Calu3 (cell line): ENCODE measurements at regions not wholly inside any gene's neighbourhood (a gene's known extent, or its start where the extent isn't known, plus 50 kb on each side); places are given as distances from the start of the nearest gene placed in this dataset.

Source experiments
- BruUV-seq: library from RNA; stranded (reverse); fragments of 400-500 nt; replicated peaks from 2 replicates; lab custom pipeline; 2021; lab: Mats Ljungman, UMichigan
- CTCF ChIA-PET: fragments of 300-600 bp; sonication (Branson Sonifier 250); formaldehyde crosslinking; loops from one replicate; lab custom pipeline; 2022; ENCODE audit warnings: antibody characterized with exemption; lab: Charles Lee
- DNase-seq: peaks from one replicate; pipeline ENCODE4 v3.0.0; 2022
- H3K27ac Mint-ChIP-seq: one replicate; pipeline ENCODE4 v1.8.0; 2022; ENCODE audit warnings: mixed read lengths; ENCODE audit not compliant: unreplicated experiment
- H3K27me3 Mint-ChIP-seq: one replicate; pipeline ENCODE4 v1.8.0; 2022; ENCODE audit warnings: mixed read lengths; ENCODE audit not compliant: unreplicated experiment
- H3K36me3 Mint-ChIP-seq: one replicate; pipeline ENCODE4 v1.8.0; 2022; ENCODE audit warnings: mild to moderate bottlenecking, moderate library complexity, mixed read lengths; ENCODE audit not compliant: insufficient read depth, unreplicated experiment
- H3K4me1 Mint-ChIP-seq: one replicate; pipeline ENCODE4 v1.8.0; 2022; ENCODE audit warnings: mild to moderate bottlenecking, low read depth, mixed read lengths; ENCODE audit not compliant: unreplicated experiment
- H3K4me3 Mint-ChIP-seq: one replicate; pipeline ENCODE4 v1.8.0; 2022; ENCODE audit warnings: mild to moderate bottlenecking, low read depth, moderate library complexity, mixed read lengths; ENCODE audit not compliant: unreplicated experiment
- H3K9me3 Mint-ChIP-seq: one replicate; pipeline ENCODE4 v1.8.0; 2022; ENCODE audit warnings: low read depth, mixed read lengths; ENCODE audit not compliant: unreplicated experiment
- CTCF ChIP-seq: fragments of 200-600 bp; IDR thresholded peaks from one replicate; pipeline ENCODE4 v1.8.0; 2022; ENCODE audit warnings: antibody characterized with exemption; ENCODE audit not compliant: unreplicated experiment
- intact Hi-C: fragments of 100-400 bp; cut with micrococcal nuclease; formaldehyde crosslinking; loops from one replicate; pipeline ENCODE4 v1.10.0; 2022; ENCODE audit not compliant: unreplicated experiment

GRCh38 chr3:106013971-106014370 lies 145.2 kb upstream of the CBLB start:
- CTCF ChIA-PET: no interaction called here
- TF ChIP-seq CTCF: no peak
- no TSS peak for BruUV-seq
- Mint-ChIP-seq H3K9me3 (peaks cover 3% of the 10 kb centered on the region), H3K27ac (no peak overlapping the region), H3K4me1 (no peaks in the 10 kb centered on the region), H3K36me3 (no peaks in the 10 kb centered on the region), H3K27me3 (no peaks in the 10 kb centered on the region), H3K4me3 (no peak overlapping the region)
- DNase-seq: no peak
- intact Hi-C loops: no loop called here

- BruUV-seq: no TSS peak
Measured at GRCh38 chr3:106014518-106014917, 145.7 kb upstream of the CBLB start.

GRCh38 chr3:106014971-106015370 lies 146.2 kb upstream of the CBLB start:
- BruUV-seq: no TSS peak
- DNase-seq: no peak
- no peak overlapping the region for H3K4me3 Mint-ChIP-seq
- H3K27me3 Mint-ChIP-seq: no peaks in the 10 kb centered on the region
- intact Hi-C loops: no loop called here
- no peaks in the 10 kb centered on the region for H3K4me1 Mint-ChIP-seq
- no peaks in the 10 kb centered on the region for H3K36me3 Mint-ChIP-seq
- CTCF ChIA-PET: no interaction called here
- no peak overlapping the region for H3K27ac Mint-ChIP-seq
- H3K9me3 Mint-ChIP-seq: peaks cover 3% of the 10 kb centered on the region
- TF ChIP-seq CTCF: no peak

More at GRCh38 chr3:106014518-106014917, 145.7 kb upstream of the CBLB start:
- Mint-ChIP-seq H3K36me3 (no peaks in the 10 kb centered on the region), H3K27me3 (no peaks in the 10 kb centered on the region), H3K4me3 (no peak overlapping the region), H3K9me3 (peaks cover 3% of the 10 kb centered on the region), H3K27ac (no peak overlapping the region), H3K4me1 (no peaks in the 10 kb centered on the region)
- CTCF ChIA-PET: no interaction called here
- intact Hi-C loops: no loop called here
- TF ChIP-seq CTCF: no peak
- DNase-seq: no peak

- no peaks in the 10 kb centered on the region for H3K36me3 Mint-ChIP-seq
- no peaks in the 10 kb centered on the region for H3K4me1 Mint-ChIP-seq
- TF ChIP-seq CTCF: no peak
- H3K27me3 Mint-ChIP-seq: no peaks in the 10 kb centered on the region
- H3K27ac Mint-ChIP-seq: no peak overlapping the region
- CTCF ChIA-PET: interaction anchor here (0.6 kb wide), 1 partner anchor 355 kb away, joined by 3 read pairs; no protein-coding TSS in a partner anchor
- intact Hi-C loops: no loop called here
- H3K9me3 Mint-ChIP-seq: peaks cover 3% of the 10 kb centered on the region
- BruUV-seq: no TSS peak
- no peak overlapping the region for H3K4me3 Mint-ChIP-seq
- DNase-seq: no peak
Measured at GRCh38 chr3:106018102-106018501, 149.3 kb upstream of the CBLB start.
